Psoas muscle (tissue), 7 donors: ENCODE measurements at regions not wholly inside any gene's neighbourhood (a gene's known extent, or its start where the extent isn't known, plus 50 kb on each side); places are given as distances from the start of the nearest gene placed in this dataset.

ENCODE experiments used
- ATAC-seq, 4 donors: fragments of 200-7000 bp; cut with Tn5 transposase; one replicate each; pipeline ENCODE4 v1.9.1; 2020; ENCODE audit warnings: moderate library complexity in 3 of 4, mild to moderate bottlenecking in 2 of 4
- DNase-seq, 2 donors: peaks; one replicate each; pipeline ENCODE4 v3.0.0-alpha.2; 2020
- H3K27ac ChIP-seq: fragments of 200-600 bp; one replicate; pipeline ENCODE4 v1.8.0; 2022
- H3K27me3 ChIP-seq, 3 donors: fragments of 200-600 bp in 1 of 3; one replicate each; pipeline versions ENCODE4 v1.6.1 to v1.8.0; 2013 to 2022; ENCODE audit warnings: low read length in 2 of 3, mild to moderate bottlenecking in 2 of 3, moderate library complexity in 1 of 3; ENCODE audit not compliant: insufficient read depth in 3 of 3
- H3K36me3 ChIP-seq, 2 donors: fragments of 200-600 bp in 1 of 2; one replicate each; pipeline versions ENCODE4 v1.6.1 to v1.8.0; 2013 to 2022; ENCODE audit warnings: low read depth in 1 of 2, mild to moderate bottlenecking in 1 of 2, moderate library complexity in 1 of 2; ENCODE audit not compliant: insufficient read depth in 1 of 2
- H3K4me1 ChIP-seq: fragments of 200-600 bp; one replicate; pipeline ENCODE4 v1.8.0; 2022
- H3K4me3 ChIP-seq: fragments of 200-600 bp; one replicate; pipeline ENCODE4 v1.8.0; 2022; ENCODE audit warnings: mild to moderate bottlenecking
- H3K9me3 ChIP-seq: fragments of 200-600 bp; one replicate; pipeline ENCODE4 v1.8.0; 2022
- CTCF ChIP-seq: fragments of 200-600 bp; IDR thresholded peaks from one replicate; pipeline ENCODE4 v1.8.0; 2022; ENCODE audit warnings: antibody characterized with exemption
- WGBS, 3 donors: extraction: QIAGEN DNeasy Blood & Tissue Kit; methylation state at CpG; one replicate each; pipeline versions ENCODE4 v1.1.6 to v1.1.7; 2013; 5-methylcytosine and 5-hydroxymethylcytosine counted together
- intact Hi-C, 2 donors: fragments of 100-400 bp; cut with DNase I; formaldehyde crosslinking; loops; one replicate each; pipeline versions ENCODE4 v1.11.0 to v1.14.2; 2022
- donor health status: healthy with polysubstance abuse.
- donor health status: DM: no; HTN: no; CAD: no; lungs with moderate emphysema.
- donor health status: Bipolar disorder and iron deficiency.
- donor health status: healthy.
- donor health status: DM: yes; HTN: yes; CAD: no.
- donor health status: DM: no; HTN: no; CAD: no.
- donor health status: DM: yes; HTN: yes; CAD: no.

- intact Hi-C loops: no loop called here
- no peaks in the 10 kb centered on the region for H3K9me3 ChIP-seq
- WGBS, 3 donors: 74 to 77% (median 76%) methylated on average over 5 of the region's 5 CpGs
- no peak overlapping the region for H3K4me3 ChIP-seq
- DNase-seq (no peak), ATAC-seq (no peak)
- no peak overlapping the region for H3K27ac ChIP-seq
- no peaks in the 10 kb centered on the region for H3K27me3 ChIP-seq
- no peak for TF ChIP-seq CTCF
- H3K36me3 ChIP-seq: no peaks in the 10 kb centered on the region
- no peaks in the 10 kb centered on the region for H3K4me1 ChIP-seq
Measured at GRCh38 chr1:238475712-238476111, 585.0 kb upstream of the ZP4 start.

GRCh38 chr1:238474263-238474662 lies 583.5 kb upstream of the ZP4 start:
- Histone ChIP-seq H3K27me3 (no peaks in the 10 kb centered on the region), H3K36me3 (no peaks in the 10 kb centered on the region), H3K4me1 (no peaks in the 10 kb centered on the region), H3K9me3 (no peaks in the 10 kb centered on the region), H3K4me3 (no peak overlapping the region), H3K27ac (no peak overlapping the region)
- no peak for TF ChIP-seq CTCF
- WGBS, 3 donors: 24 to 78% (median 30%) methylated on average over 3 of the region's 3 CpGs
- intact Hi-C loops: no loop called here
- no peak for ATAC-seq
- DNase-seq: no peak

GRCh38 chr1:238469146-238469631 lies 578.5 kb upstream of the ZP4 start:
- intact Hi-C loops: no loop called here
- TF ChIP-seq CTCF: no peak
- DNase-seq (no peak), ATAC-seq (no peak)
- 51 to 55% (median 53%) methylated on average over 4 of the region's 4 CpGs for WGBS, 3 donors
- Histone ChIP-seq H3K27me3 (no peaks in the 10 kb centered on the region), H3K27ac (no peak overlapping the region), H3K9me3 (no peaks in the 10 kb centered on the region), H3K4me3 (no peak overlapping the region), H3K4me1 (no peaks in the 10 kb centered on the region), H3K36me3 (no peaks in the 10 kb centered on the region)

DNA sequence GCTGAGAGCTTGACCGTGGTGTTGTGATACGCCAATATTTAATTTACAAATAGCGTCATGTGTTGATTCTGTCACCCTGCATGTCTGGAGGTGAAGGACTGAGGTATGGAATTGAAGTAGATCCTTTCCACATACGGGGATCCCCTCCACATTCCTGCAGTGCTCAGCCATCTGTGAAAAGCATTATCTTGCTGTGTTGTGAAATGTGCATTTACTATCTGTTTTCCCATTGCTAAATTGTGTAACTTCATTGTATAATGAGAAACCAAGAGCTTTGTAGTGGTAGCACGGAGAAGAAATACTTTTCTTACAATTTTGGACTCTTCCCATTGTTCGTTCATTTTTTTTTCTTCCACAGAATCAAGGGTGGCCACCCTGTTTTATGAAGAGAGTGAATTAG lies 577.3 kb upstream of the ZP4 start:
- intact Hi-C loops: no loop called here
- Histone ChIP-seq H3K9me3 (no peaks in the 10 kb centered on the region), H3K4me3 (no peak overlapping the region), H3K27ac (no peak overlapping the region), H3K4me1 (no peaks in the 10 kb centered on the region), H3K27me3 (no peaks in the 10 kb centered on the region), H3K36me3 (no peaks in the 10 kb centered on the region)
- WGBS, 3 donors: 81 to 85% (median 84%) methylated on average over 6 of the region's 6 CpGs
- DNase-seq: no peak
- TF ChIP-seq CTCF: no peak
- ATAC-seq: no peak

- H3K27me3 ChIP-seq: no peaks in the 10 kb centered on the region
- H3K9me3 ChIP-seq: no peaks in the 10 kb centered on the region
- no peaks in the 10 kb centered on the region for H3K36me3 ChIP-seq
- H3K27ac ChIP-seq: no peak overlapping the region
- no peak for DNase-seq
- no peak for ATAC-seq
- H3K4me3 ChIP-seq: no peak overlapping the region
- intact Hi-C loops: no loop called here
- 56 to 69% (median 57%) methylated on average over 5 of the region's 5 CpGs for WGBS, 3 donors
- no peak for TF ChIP-seq CTCF
- no peaks in the 10 kb centered on the region for H3K4me1 ChIP-seq
Measured at GRCh38 chr1:238466459-238466858, 575.7 kb upstream of the ZP4 start.
